SH-SY5Y (cell line): ENCODE measurements at regions not wholly inside any gene's neighbourhood (a gene's known extent, or its start where the extent isn't known, plus 50 kb on each side); places are given as distances from the start of the nearest gene placed in this dataset.

Experiments
- GATA2 ChIP-seq: IDR thresholded peaks from 2 replicates; pipeline ENCODE4 v1.6.1; 2011; ENCODE audit warnings: mild to moderate bottlenecking, low read depth, low read length
- GATA3 ChIP-seq: IDR thresholded peaks from 2 replicates; pipeline ENCODE4 v1.6.1; 2011; ENCODE audit warnings: low read depth, mild to moderate bottlenecking, low read length, moderate library complexity

DNA sequence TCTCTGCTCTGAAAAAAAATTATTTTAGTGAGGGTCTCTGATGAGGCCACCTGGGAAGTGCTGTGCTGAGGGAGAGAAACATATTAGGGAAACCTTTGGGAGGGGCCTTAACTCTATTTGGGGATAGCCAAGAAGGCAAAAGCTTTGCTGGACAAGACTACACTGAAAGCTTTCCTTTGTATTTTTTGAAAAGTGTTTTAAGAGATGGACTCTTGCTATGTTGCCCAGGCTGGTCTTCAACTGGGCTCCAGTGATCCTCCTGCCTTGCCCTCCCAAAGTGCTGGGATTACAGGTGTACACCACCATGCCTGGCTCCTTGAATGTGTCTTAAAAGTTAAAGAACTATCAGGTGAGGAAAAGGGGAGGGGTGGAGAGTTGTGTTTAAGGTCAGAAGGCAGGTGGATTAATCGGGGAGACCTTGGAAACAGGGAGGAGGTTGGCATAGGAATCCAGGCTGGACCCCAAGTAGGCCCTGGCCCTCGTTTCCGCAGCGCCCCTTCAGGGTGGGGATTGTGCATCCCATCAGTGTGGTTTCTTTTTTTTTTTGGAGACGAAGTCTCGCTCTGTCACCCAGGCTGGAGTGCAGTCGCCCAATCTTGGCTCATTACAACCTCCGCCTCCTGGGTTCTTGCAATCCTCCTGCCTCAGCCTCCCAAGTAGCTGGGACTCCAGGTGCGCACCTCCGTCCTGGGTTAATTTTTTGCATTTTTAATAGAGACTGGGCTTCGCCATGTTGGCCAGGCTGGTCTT, 92.1 kb downstream of the MYCN start:
- TF ChIP-seq GATA3 = no peak
- TF ChIP-seq GATA2 = no peak
